Astrocyte of the spinal cord (primary cell): ENCODE measurements at regions not wholly inside any gene's neighbourhood (a gene's known extent, or its start where the extent isn't known, plus 50 kb on each side); places are given as distances from the start of the nearest gene placed in this dataset.

Experiments
- DNase-seq: peaks from one replicate; pipeline ENCODE4 v3.0.0; 2011; ENCODE audit warnings: low read depth, low spot score
- H3K4me3 ChIP-seq: 2 replicates; pipeline ENCODE4 v1.5.1; 2011; ENCODE audit warnings: low read depth, mild to moderate bottlenecking, low read length, moderate library complexity
- CTCF ChIP-seq: IDR thresholded peaks from 2 replicates; pipeline ENCODE4 v1.5.1; 2012; ENCODE audit warnings: low read depth, mild to moderate bottlenecking, low read length, inconsistent platforms
- in situ Hi-C: cut with HindIII; loops from 2 replicates; pipeline ENCODE4 v1.10.0; 2017; ENCODE audit warnings: low sequenced_read_pairs

DNA sequence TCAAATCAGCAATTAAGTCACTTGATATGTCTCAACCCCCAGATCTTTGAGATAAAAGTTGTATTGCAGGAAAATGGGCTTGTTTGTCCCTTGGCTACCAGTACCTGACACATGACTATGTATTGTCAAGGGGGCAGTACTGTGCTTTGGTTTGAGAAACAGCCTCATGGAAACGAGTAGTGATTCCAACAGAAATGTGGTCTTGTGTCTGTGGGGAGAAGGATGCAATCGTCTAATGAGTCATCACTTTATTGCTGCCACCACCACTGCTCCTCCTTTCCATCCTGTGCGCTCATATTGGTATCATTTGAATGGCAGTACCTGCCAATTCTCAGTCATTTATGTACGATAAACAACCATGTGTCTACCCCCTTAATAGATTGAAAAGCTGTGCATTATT is 72.8 kb upstream of the ARHGAP5 start:
- TF ChIP-seq CTCF: no peak
- in situ Hi-C loops: no loop called here
- H3K4me3 ChIP-seq: no peak overlapping the region
- DNase-seq: peak; percentile 49

- in situ Hi-C loops: no loop called here
- no peak for DNase-seq
- H3K4me3 ChIP-seq: no peak overlapping the region
- TF ChIP-seq CTCF: no peak
Measured at GRCh38 chr14:32005628-32006027, 71.5 kb upstream of the ARHGAP5 start.

DNA sequence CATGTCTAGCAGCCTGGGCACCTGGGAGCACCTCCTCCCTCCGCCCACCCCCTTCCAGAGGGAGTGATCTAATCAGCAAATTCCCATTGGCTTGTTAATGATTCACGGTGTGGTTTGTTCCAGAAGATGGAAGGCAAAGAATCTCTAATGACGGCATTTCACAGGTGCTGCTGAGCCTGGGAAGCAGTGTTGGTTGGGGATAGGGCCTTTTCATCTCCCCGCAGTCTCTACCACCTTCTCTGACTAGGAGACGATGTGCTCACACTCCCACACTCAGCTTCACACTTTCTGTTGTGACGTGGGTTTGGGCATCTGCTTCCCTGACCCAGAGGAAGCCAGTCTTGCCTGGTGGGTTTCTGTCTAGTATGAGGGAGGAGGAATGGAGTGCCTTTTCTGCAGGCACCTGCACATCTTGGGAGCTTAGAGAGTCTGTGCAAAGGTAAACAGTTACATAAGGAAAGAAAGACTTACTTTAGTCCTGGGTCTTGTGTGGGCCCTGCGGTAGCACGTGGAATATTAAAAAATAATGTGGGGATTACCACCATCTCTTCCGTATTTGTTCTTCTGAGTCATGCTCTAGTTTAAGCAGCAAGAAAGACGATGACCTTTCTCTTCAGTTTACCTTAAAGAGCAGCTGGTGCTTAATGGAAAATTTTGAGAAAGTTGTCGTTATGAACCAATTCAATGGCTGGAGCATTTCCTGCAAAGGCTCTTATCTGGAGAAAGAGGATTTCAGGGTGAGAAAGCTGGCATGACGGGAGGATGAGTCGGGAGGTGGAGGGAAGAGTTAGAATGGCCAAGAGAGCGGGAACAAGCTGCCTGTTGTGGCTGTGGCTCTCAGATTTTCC is 70.6 kb upstream of the ARHGAP5 start:
- DNase-seq: no peak
- no peak overlapping the region for H3K4me3 ChIP-seq
- TF ChIP-seq CTCF: no peak
- in situ Hi-C loops: no loop called here

- TF ChIP-seq CTCF: no peak
- no peak for DNase-seq
- H3K4me3 ChIP-seq: no peak overlapping the region
- in situ Hi-C loops: no loop called here
Measured at GRCh38 chr14:32007755-32008362, 69.2 kb upstream of the ARHGAP5 start.

DNA sequence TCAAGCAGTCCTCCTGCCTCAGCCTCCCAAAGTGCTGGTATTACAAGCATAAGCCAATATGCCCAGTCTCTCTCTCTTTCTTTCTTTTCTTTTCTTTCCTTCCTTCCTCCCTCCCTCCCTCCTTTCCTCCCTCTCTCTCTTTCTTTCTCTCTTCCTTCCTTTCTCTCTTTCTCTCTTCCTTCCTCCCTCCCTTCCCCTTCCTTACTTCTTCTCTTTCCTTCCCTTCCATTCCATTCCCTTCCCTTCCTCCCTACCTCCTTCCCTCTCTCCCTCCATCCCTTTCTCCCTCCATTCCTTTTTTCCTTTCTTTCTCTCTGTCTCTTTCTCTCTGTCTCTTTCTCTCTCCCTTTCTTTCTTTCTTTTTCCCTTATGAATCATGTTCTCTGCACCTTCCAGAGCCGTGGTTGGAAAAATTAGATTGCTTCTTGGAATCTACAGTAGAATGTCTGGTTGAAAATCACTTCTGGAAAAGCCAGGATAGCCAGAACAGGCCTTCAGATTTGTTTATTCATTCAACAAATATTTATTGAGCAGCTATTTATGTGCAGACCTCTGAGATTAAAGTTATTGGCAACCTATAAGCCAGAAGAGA is 68.4 kb upstream of the ARHGAP5 start:
- in situ Hi-C loops: no loop called here
- no peak overlapping the region for H3K4me3 ChIP-seq
- TF ChIP-seq CTCF: no peak
- DNase-seq: no peak

DNA sequence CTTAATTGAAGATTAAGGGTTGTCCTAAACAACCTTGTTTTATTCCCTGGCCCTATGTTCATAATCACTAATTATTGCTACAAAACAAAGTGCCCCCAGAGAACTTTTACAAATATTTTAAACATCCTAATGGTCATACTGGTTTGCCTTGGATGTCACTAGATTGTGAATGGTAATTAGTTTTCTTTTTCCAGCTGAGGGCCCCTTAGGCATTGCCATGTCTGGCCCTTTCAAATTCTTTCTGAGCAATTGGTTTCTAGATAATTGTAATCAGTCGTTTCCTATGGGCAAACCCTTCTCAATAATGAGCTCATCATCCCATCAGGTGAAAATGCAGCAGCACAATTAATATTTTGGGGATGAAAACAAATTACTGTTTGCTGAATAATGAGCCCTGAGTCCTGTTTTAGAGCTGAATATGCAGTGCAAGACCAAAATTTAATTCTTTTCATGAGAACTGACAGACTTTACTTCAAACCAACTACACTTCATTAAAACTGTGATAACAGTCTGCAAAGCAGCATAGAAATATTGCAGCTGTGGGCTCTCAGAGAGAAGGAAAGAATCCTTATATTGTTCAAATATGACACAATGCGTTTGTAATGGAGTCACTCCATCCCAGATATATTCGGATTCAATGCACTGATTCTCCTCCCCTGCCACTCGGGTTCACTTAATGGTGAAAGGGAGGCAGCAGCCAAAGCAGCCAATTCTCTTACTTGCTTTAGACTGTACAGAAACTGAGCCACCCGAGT is 67.7 kb upstream of the ARHGAP5 start:
- no peak for DNase-seq
- TF ChIP-seq CTCF: no peak
- H3K4me3 ChIP-seq: no peak overlapping the region
- in situ Hi-C loops: no loop called here
